IPS-20b (cell line): ENCODE measurements at regions not wholly inside any gene's neighbourhood (a gene's known extent, or its start where the extent isn't known, plus 50 kb on each side); places are given as distances from the start of the nearest gene placed in this dataset.
"Not testable (repeated sequence)": the region's sequence is repeated elsewhere in the genome, so short reads cannot be mapped to it uniquely, and the experiment has no call there.

Experiments
- H3K27ac ChIP-seq: one replicate; pipeline ENCODE4 v1.5.1; 2013; ENCODE audit warnings: low read length
- H3K27me3 ChIP-seq: 2 replicates; pipeline ENCODE4 v1.6.1; 2013; ENCODE audit warnings: mild to moderate bottlenecking, low read length, inconsistent platforms; ENCODE audit not compliant: insufficient read depth
- H3K36me3 ChIP-seq: 2 replicates; pipeline ENCODE4 v1.6.1; 2013; ENCODE audit warnings: low read depth, mild to moderate bottlenecking, inconsistent platforms, low read length, moderate library complexity; ENCODE audit not compliant: insufficient read depth
- H3K4me1 ChIP-seq: 2 replicates; pipeline ENCODE4 v1.6.1; 2013; ENCODE audit warnings: mild to moderate bottlenecking, control low read depth, inconsistent platforms, low read length, moderate library complexity; ENCODE audit not compliant: insufficient read depth
- H3K4me3 ChIP-seq: 2 replicates; pipeline ENCODE4 v1.5.1; 2013; ENCODE audit warnings: mild to moderate bottlenecking, low read length, inconsistent platforms
- H3K9ac ChIP-seq: 2 replicates; pipeline ENCODE4 v1.6.1; 2013; ENCODE audit warnings: low read depth, mild to moderate bottlenecking, inconsistent platforms, low read length, moderate library complexity
- H3K9me3 ChIP-seq: 2 replicates; pipeline ENCODE4 v1.6.1; 2013; ENCODE audit warnings: mild to moderate bottlenecking, low read depth, low read length, inconsistent platforms; ENCODE audit not compliant: insufficient read depth

GRCh38 chr7:118836933-118837332, 612.4 kb downstream of the ANKRD7 start:
- no peak overlapping the region for H3K4me3 ChIP-seq
- H3K9ac ChIP-seq, result no peak overlapping the region
- no peaks in the 10 kb centered on the region for H3K4me1 ChIP-seq
- H3K9me3 ChIP-seq, result no peaks in the 10 kb centered on the region
- H3K27ac ChIP-seq, result no peak overlapping the region
- H3K27me3 ChIP-seq, result no peaks in the 10 kb centered on the region
- H3K36me3 ChIP-seq, result no peaks in the 10 kb centered on the region

GRCh38 chr7:118839515-118839914, 615.0 kb downstream of the ANKRD7 start:
- no peaks in the 10 kb centered on the region for H3K36me3 ChIP-seq
- no peak overlapping the region for H3K27ac ChIP-seq
- no peaks in the 10 kb centered on the region for H3K4me1 ChIP-seq
- no peak overlapping the region for H3K9ac ChIP-seq
- H3K4me3 ChIP-seq, result no peak overlapping the region
- no peaks in the 10 kb centered on the region for H3K9me3 ChIP-seq
- no peaks in the 10 kb centered on the region for H3K27me3 ChIP-seq

- Histone ChIP-seq H3K27ac (no peak overlapping the region), H3K9ac (no peak overlapping the region), H3K9me3 (no peaks in the 10 kb centered on the region), H3K27me3 (no peaks in the 10 kb centered on the region), H3K4me3 (no peak overlapping the region), H3K4me1 (no peaks in the 10 kb centered on the region), H3K36me3 (no peaks in the 10 kb centered on the region)
Observed at GRCh38 chr7:118843456-118843855, 619.0 kb downstream of the ANKRD7 start.

GRCh38 chr7:118844748-118845147, 620.2 kb downstream of the ANKRD7 start:
- Histone ChIP-seq H3K27ac (no peak overlapping the region), H3K9ac (no peak overlapping the region), H3K4me1 (no peaks in the 10 kb centered on the region), H3K36me3 (no peaks in the 10 kb centered on the region), H3K4me3 (no peak overlapping the region), H3K9me3 (no peaks in the 10 kb centered on the region), H3K27me3 (no peaks in the 10 kb centered on the region)

GRCh38 chr7:118845791-118846190, 621.3 kb downstream of the ANKRD7 start:
- H3K9me3 ChIP-seq, result no peaks in the 10 kb centered on the region
- H3K27ac ChIP-seq, result no peak overlapping the region
- no peaks in the 10 kb centered on the region for H3K27me3 ChIP-seq
- H3K9ac ChIP-seq, result no peak overlapping the region
- no peak overlapping the region for H3K4me3 ChIP-seq
- no peaks in the 10 kb centered on the region for H3K4me1 ChIP-seq
- no peaks in the 10 kb centered on the region for H3K36me3 ChIP-seq

- Histone ChIP-seq H3K27ac (no peak overlapping the region), H3K9ac (no peak overlapping the region), H3K9me3 (no peaks in the 10 kb centered on the region), H3K4me1 (no peaks in the 10 kb centered on the region), H3K36me3 (no peaks in the 10 kb centered on the region), H3K27me3 (no peaks in the 10 kb centered on the region), H3K4me3 (no peak overlapping the region)
Observed at GRCh38 chr7:118846977-118847376, 622.5 kb downstream of the ANKRD7 start.

- Histone ChIP-seq H3K9ac (no peak overlapping the region), H3K36me3 (no peaks in the 10 kb centered on the region), H3K9me3 (no peaks in the 10 kb centered on the region), H3K27ac (no peak overlapping the region), H3K4me3 (no peak overlapping the region), H3K27me3 (no peaks in the 10 kb centered on the region), H3K4me1 (no peaks in the 10 kb centered on the region; the same call in 1 of the 2 replicates)
Observed at GRCh38 chr7:118855290-118855689, 630.8 kb downstream of the ANKRD7 start.

- Histone ChIP-seq H3K27ac (no peak overlapping the region), H3K4me3 (no peak overlapping the region), H3K9ac (no peak overlapping the region), H3K9me3 (no peaks in the 10 kb centered on the region), H3K36me3 (no peaks in the 10 kb centered on the region), H3K4me1 (no peaks in the 10 kb centered on the region; the same call in 1 of the 2 replicates), H3K27me3 (no peaks in the 10 kb centered on the region)
Observed at GRCh38 chr7:118858651-118859149, 634.2 kb downstream of the ANKRD7 start.

GRCh38 chr7:118861581-118861980, 637.1 kb downstream of the ANKRD7 start:
- no peaks in the 10 kb centered on the region for H3K9me3 ChIP-seq
- no peak overlapping the region for H3K9ac ChIP-seq
- H3K36me3 ChIP-seq, result no peaks in the 10 kb centered on the region
- H3K4me1 ChIP-seq, result no peaks in the 10 kb centered on the region
- H3K27me3 ChIP-seq, result no peaks in the 10 kb centered on the region
- no peak overlapping the region for H3K27ac ChIP-seq
- no peak overlapping the region for H3K4me3 ChIP-seq

- no peaks in the 10 kb centered on the region for H3K36me3 ChIP-seq
- H3K4me1 ChIP-seq, result no peaks in the 10 kb centered on the region
- H3K27me3 ChIP-seq, result no peaks in the 10 kb centered on the region
- no peak overlapping the region for H3K27ac ChIP-seq
- no peak overlapping the region for H3K9ac ChIP-seq
- H3K4me3 ChIP-seq, result no peak overlapping the region
- H3K9me3 ChIP-seq, result no peaks in the 10 kb centered on the region
Observed at GRCh38 chr7:118862740-118863139, 638.2 kb downstream of the ANKRD7 start.

GRCh38 chr7:118863966-118864365, 639.5 kb downstream of the ANKRD7 start:
- Histone ChIP-seq H3K4me1 (no peaks in the 10 kb centered on the region), H3K9ac (no peak overlapping the region), H3K27me3 (no peaks in the 10 kb centered on the region), H3K9me3 (no peaks in the 10 kb centered on the region), H3K27ac (no peak overlapping the region), H3K36me3 (no peaks in the 10 kb centered on the region), H3K4me3 (no peak overlapping the region)

GRCh38 chr7:118867860-118868259, 643.4 kb downstream of the ANKRD7 start:
- Histone ChIP-seq H3K36me3 (no peaks in the 10 kb centered on the region), H3K27me3 (no peaks in the 10 kb centered on the region), H3K4me1 (no peaks in the 10 kb centered on the region), H3K9ac (no peak overlapping the region), H3K4me3 (no peak overlapping the region), H3K27ac (no peak overlapping the region), H3K9me3 (no peaks in the 10 kb centered on the region)

- not testable (repeated sequence) for H3K4me3 ChIP-seq, H3K9me3 ChIP-seq, H3K9ac ChIP-seq, H3K27me3 ChIP-seq, H3K4me1 ChIP-seq, H3K36me3 ChIP-seq, H3K27ac ChIP-seq
Observed at GRCh38 chr7:118869141-118869540, 644.6 kb downstream of the ANKRD7 start.
